SU-DHL-6 (cell line): ENCODE measurements at regions not wholly inside any gene's neighbourhood (a gene's known extent, or its start where the extent isn't known, plus 50 kb on each side); places are given as distances from the start of the nearest gene placed in this dataset.

Experiments used
- H2AFZ ChIP-seq: fragments of 200-600 bp; sonication (generic); 2 replicates; pipeline ENCODE4 v1.6.1; 2014; ENCODE audit warnings: low read depth, mild to moderate bottlenecking, moderate library complexity, mixed read lengths, antibody characterized with exemption, low read length; ENCODE audit not compliant: severe bottlenecking
- H3F3A ChIP-seq: fragments of 200-600 bp; shearing (Covaris generic); 2 replicates; pipeline ENCODE4 v1.6.0; 2016; ENCODE audit warnings: antibody characterized with exemption, mild to moderate bottlenecking; ENCODE audit not compliant: insufficient read depth
- H3K27ac ChIP-seq: fragments of 200-600 bp; sonication (generic); 2 replicates; pipeline ENCODE4 v1.5.1; 2016; ENCODE audit warnings: low read depth, mild to moderate bottlenecking, low read length, moderate library complexity, mixed read lengths
- H3K27me3 ChIP-seq: fragments of 200-600 bp; sonication (generic), shearing (Covaris generic); 2 replicates; pipeline ENCODE4 v1.6.0; 2014; ENCODE audit warnings: mild to moderate bottlenecking, low read length
- H3K36me3 ChIP-seq: fragments of 200-600 bp; sonication (generic); 2 replicates; pipeline ENCODE4 v1.6.1; 2014; ENCODE audit warnings: mild to moderate bottlenecking, low read length, mixed read lengths
- H3K4me2 ChIP-seq: fragments of 300-600, 200-600 bp; shearing (Covaris generic), sonication (generic); 2 replicates; pipeline ENCODE4 v1.6.0; 2014; ENCODE audit warnings: low read length, low read depth, mild to moderate bottlenecking; ENCODE audit not compliant: poor library complexity, severe bottlenecking
- H3K4me3 ChIP-seq: fragments of 200-600 bp; sonication (generic); 2 replicates; pipeline ENCODE4 v1.5.1; 2014; ENCODE audit warnings: antibody characterized with exemption, low read length, mild to moderate bottlenecking, mixed read lengths; ENCODE audit not compliant: insufficient read depth, poor library complexity, severe bottlenecking
- H3K79me2 ChIP-seq: fragments of 200-600 bp; sonication (generic); 2 replicates; pipeline ENCODE4 v1.6.1; 2014; ENCODE audit warnings: mild to moderate bottlenecking, low read length, moderate library complexity; ENCODE audit not compliant: insufficient read depth
- H3K9ac ChIP-seq: fragments of 200-600 bp; sonication (generic); 2 replicates; pipeline ENCODE4 v1.7.0; 2014; ENCODE audit warnings: mild to moderate bottlenecking, low read length
- H3K9me2 ChIP-seq: fragments of 200-600 bp; sonication (generic); replicated peaks from 2 replicates; pipeline ENCODE4 v1.6.1; 2014; ENCODE audit warnings: low read length; ENCODE audit not compliant: insufficient read depth
- H3K9me3 ChIP-seq: fragments of 200-600 bp; sonication (generic); 2 replicates; pipeline ENCODE4 v1.6.1; 2014; ENCODE audit warnings: low read length, mixed read lengths; ENCODE audit not compliant: insufficient read depth
- H4K20me1 ChIP-seq: fragments of 200-600 bp; sonication (generic); 2 replicates; pipeline ENCODE4 v1.6.1; 2014; ENCODE audit warnings: low read depth, mild to moderate bottlenecking, antibody characterized with exemption, low read length, moderate library complexity, mixed read lengths
- EZH2phosphoT487 ChIP-seq: fragments of 200-600 bp; sonication (generic), shearing (Covaris generic); conservative IDR thresholded peaks from 2 replicates; pipeline ENCODE4 v1.6.1; 2018; ENCODE audit warnings: mild to moderate bottlenecking, antibody characterized with exemption, low read length, moderate library complexity, mixed read lengths
- TF ChIP-seq, protein P1 (sequence below): fragments of 200-600 bp; sonication (generic); IDR thresholded peaks from one replicate; pipeline ENCODE4 v1.5.1; 2017; ENCODE audit warnings: antibody characterized with exemption, mild to moderate bottlenecking, low read length, moderate library complexity; ENCODE audit not compliant: insufficient read depth, poor library complexity, severe bottlenecking

DNA sequence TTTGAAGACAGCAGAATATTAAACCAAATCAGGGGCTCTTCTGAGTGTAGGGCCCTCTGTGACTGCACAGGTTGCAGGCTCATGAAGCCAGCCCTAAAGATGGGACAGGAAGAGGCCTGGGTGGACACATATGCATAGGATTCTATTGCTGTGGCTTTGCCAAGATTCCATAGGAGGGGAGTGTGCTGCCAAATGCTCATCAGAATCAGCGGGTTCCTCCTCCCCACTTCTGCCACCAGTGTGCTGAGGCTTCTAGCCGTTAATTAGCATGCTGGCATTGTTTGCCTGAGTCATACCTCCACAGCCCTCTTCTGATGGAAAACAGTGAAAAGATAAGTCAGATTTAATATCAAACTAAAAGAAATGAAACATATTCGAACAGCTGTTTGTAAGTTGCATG lies 103.9 kb upstream of the TMEFF2 start:
- TF ChIP-seq, protein P1, sequence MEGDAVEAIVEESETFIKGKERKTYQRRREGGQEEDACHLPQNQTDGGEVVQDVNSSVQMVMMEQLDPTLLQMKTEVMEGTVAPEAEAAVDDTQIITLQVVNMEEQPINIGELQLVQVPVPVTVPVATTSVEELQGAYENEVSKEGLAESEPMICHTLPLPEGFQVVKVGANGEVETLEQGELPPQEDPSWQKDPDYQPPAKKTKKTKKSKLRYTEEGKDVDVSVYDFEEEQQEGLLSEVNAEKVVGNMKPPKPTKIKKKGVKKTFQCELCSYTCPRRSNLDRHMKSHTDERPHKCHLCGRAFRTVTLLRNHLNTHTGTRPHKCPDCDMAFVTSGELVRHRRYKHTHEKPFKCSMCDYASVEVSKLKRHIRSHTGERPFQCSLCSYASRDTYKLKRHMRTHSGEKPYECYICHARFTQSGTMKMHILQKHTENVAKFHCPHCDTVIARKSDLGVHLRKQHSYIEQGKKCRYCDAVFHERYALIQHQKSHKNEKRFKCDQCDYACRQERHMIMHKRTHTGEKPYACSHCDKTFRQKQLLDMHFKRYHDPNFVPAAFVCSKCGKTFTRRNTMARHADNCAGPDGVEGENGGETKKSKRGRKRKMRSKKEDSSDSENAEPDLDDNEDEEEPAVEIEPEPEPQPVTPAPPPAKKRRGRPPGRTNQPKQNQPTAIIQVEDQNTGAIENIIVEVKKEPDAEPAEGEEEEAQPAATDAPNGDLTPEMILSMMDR: no peak
- TF ChIP-seq EZH2phosphoT487: no peak
- no peaks in the 10 kb centered on the region for H3K27me3 ChIP-seq
- no peak overlapping the region for H3K27ac ChIP-seq
- no peaks in the 10 kb centered on the region for H4K20me1 ChIP-seq
- no peak overlapping the region for H2AFZ ChIP-seq
- H3K9ac ChIP-seq: no peak overlapping the region
- H3K36me3 ChIP-seq: no peaks in the 10 kb centered on the region
- H3F3A ChIP-seq: no peaks in the 10 kb centered on the region
- H3K4me3 ChIP-seq: no peak overlapping the region
- no peak overlapping the region for H3K4me2 ChIP-seq
- no peaks in the 10 kb centered on the region for H3K79me2 ChIP-seq
- H3K9me2 ChIP-seq: no peaks in the 10 kb centered on the region; the same call in 1 of the 2 replicates
- no peaks in the 10 kb centered on the region for H3K9me3 ChIP-seq

DNA sequence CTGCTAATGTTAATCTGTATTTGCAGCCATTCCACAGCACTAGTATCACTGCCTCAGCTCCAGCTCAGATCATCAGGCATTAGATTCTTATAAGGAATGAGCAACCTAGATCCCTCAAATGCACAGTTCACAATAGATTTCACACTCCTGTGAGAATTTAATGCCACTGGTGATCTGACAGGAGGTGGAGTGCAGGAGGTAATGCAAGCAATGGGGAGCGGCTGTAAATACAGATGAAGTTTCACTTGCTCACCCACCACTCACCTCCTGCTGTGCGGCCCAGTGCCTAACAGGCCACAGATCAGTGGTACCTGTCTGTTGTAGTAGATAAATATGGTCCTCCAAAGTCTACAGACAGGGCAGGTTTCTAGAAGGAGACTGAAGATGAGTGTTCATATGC lies 97.7 kb upstream of the TMEFF2 start:
- Histone ChIP-seq H3K4me3 (no peak overlapping the region), H3K9ac (no peak overlapping the region), H3F3A (no peaks in the 10 kb centered on the region), H3K79me2 (no peaks in the 10 kb centered on the region), H3K27me3 (no peaks in the 10 kb centered on the region), H4K20me1 (no peaks in the 10 kb centered on the region), H3K27ac (no peak overlapping the region), H3K9me2 (no peaks in the 10 kb centered on the region), H3K36me3 (no peaks in the 10 kb centered on the region), H3K9me3 (no peaks in the 10 kb centered on the region), H2AFZ (no peak overlapping the region), H3K4me2 (no peak overlapping the region)
- TF ChIP-seq, protein P1: no peak
- no peak for TF ChIP-seq EZH2phosphoT487

DNA sequence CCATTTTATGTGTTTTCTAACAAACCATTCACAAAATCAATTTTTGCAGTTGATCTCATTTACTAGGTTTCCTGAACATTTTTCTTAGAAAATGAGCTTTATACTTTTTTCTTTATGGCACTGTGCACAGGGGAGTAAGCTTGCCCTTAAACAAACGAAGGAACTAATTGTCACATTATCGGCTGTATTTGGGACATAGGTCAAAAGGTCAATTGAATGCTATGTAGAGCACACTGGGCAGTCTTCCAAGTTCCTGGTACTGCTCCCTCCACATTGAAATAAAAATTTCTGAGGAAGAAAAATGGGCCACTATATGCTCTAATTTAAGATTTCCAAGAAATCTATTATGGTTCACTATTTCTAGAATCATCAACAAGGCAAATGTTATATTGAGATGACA lies 93.6 kb upstream of the TMEFF2 start:
- no peak overlapping the region for H2AFZ ChIP-seq
- H3K27ac ChIP-seq: no peak overlapping the region
- no peaks in the 10 kb centered on the region for H3K36me3 ChIP-seq
- no peaks in the 10 kb centered on the region for H4K20me1 ChIP-seq
- no peak for TF ChIP-seq EZH2phosphoT487
- TF ChIP-seq, protein P1: no peak
- H3F3A ChIP-seq: no peaks in the 10 kb centered on the region
- no peaks in the 10 kb centered on the region for H3K27me3 ChIP-seq
- H3K9me3 ChIP-seq: no peaks in the 10 kb centered on the region
- no peaks in the 10 kb centered on the region for H3K79me2 ChIP-seq
- no peak overlapping the region for H3K4me3 ChIP-seq
- H3K9me2 ChIP-seq: no peaks in the 10 kb centered on the region
- no peak overlapping the region for H3K9ac ChIP-seq
- H3K4me2 ChIP-seq: no peak overlapping the region
